Progenitor cell of endocrine pancreas (in vitro differentiated cells): ENCODE measurements at regions not wholly inside any gene's neighbourhood (a gene's known extent, or its start where the extent isn't known, plus 50 kb on each side); places are given as distances from the start of the nearest gene placed in this dataset.

Experiments used
- DNase-seq: peaks from one replicate; pipeline ENCODE4 v3.0.0; 2021; ENCODE audit warnings: low spot score; ENCODE audit not compliant: unreplicated experiment
- H3K27ac Mint-ChIP-seq: 2 replicates; pipeline ENCODE4 v1.8.0; 2021; ENCODE audit warnings: mild to moderate bottlenecking, moderate library complexity, mixed read lengths
- H3K27me3 Mint-ChIP-seq: 2 replicates; pipeline ENCODE4 v1.8.0; 2021; ENCODE audit warnings: mixed read lengths
- H3K36me3 Mint-ChIP-seq: 2 replicates; pipeline ENCODE4 v1.8.0; 2022; ENCODE audit warnings: mixed read lengths; ENCODE audit not compliant: insufficient read depth
- H3K4me1 Mint-ChIP-seq: 2 replicates; pipeline ENCODE4 v1.8.0; 2021; ENCODE audit warnings: low read depth, mixed read lengths
- H3K4me3 Mint-ChIP-seq: 2 replicates; pipeline ENCODE4 v1.8.0; 2021; ENCODE audit warnings: low read depth, mild to moderate bottlenecking, moderate library complexity, mixed read lengths
- H3K9me3 Mint-ChIP-seq: 2 replicates; pipeline ENCODE4 v1.8.0; 2021; ENCODE audit warnings: low read depth, mixed read lengths
- TF ChIP-seq, protein P1 (sequence below): fragments of 200-600 bp; sonication (generic); IDR thresholded peaks from one replicate; pipeline ENCODE4 v1.5.0; 2021; ENCODE audit warnings: antibody characterized with exemption, mild to moderate bottlenecking; ENCODE audit not compliant: unreplicated experiment

- DNase-seq, result no peak
- Mint-ChIP-seq H3K4me1 (no peaks in the 10 kb centered on the region), H3K36me3 (no peaks in the 10 kb centered on the region), H3K27ac (no peak overlapping the region), H3K4me3 (no peak overlapping the region), H3K9me3 (peaks cover 4% of the 10 kb centered on the region), H3K27me3 (no peaks in the 10 kb centered on the region)
- TF ChIP-seq, protein P1, sequence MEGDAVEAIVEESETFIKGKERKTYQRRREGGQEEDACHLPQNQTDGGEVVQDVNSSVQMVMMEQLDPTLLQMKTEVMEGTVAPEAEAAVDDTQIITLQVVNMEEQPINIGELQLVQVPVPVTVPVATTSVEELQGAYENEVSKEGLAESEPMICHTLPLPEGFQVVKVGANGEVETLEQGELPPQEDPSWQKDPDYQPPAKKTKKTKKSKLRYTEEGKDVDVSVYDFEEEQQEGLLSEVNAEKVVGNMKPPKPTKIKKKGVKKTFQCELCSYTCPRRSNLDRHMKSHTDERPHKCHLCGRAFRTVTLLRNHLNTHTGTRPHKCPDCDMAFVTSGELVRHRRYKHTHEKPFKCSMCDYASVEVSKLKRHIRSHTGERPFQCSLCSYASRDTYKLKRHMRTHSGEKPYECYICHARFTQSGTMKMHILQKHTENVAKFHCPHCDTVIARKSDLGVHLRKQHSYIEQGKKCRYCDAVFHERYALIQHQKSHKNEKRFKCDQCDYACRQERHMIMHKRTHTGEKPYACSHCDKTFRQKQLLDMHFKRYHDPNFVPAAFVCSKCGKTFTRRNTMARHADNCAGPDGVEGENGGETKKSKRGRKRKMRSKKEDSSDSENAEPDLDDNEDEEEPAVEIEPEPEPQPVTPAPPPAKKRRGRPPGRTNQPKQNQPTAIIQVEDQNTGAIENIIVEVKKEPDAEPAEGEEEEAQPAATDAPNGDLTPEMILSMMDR, result no peak
These were observed 71.8 kb upstream of the CD180 start for GRCh38 chr5:67268231-67269021.

DNA sequence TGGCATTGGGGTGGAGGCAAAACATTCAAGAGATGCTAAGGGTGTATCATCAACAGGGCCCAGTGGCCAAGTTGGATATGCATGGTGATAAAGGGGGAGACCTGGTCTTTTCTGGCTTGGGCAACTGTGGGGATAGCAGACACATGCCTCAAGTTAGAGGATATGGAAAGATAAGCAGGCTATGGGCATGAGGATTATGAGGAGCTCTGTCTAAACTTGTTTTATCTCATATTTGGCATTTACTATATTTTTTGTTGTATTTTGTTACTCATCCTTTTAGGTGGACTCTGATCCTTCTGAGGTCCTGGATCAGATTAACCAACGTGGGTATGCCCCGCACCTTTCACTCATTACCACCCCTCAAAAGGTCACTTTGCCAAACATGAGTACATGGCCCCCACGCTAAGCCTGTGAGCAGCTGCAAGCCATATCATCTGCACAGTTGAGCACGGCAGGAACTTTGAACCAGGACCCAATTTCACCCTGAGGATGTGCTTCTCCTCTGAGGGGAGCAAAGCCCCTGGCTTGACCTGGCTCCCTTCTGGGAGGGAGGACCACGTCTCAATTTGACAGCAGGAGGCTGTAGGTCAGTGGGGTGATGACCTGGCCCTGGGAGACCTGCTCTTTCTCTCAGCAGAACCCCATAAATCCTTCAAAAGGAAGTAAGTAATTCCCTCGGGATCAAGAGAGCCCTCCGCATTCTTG lies 71.1 kb upstream of the CD180 start:
- Mint-ChIP-seq H3K27ac (no peak overlapping the region), H3K27me3 (no peaks in the 10 kb centered on the region), H3K4me3 (no peak overlapping the region), H3K9me3 (peaks cover 4% of the 10 kb centered on the region), H3K4me1 (no peaks in the 10 kb centered on the region), H3K36me3 (no peaks in the 10 kb centered on the region)
- DNase-seq, result no peak
- TF ChIP-seq, protein P1, result no peak

GRCh38 chr5:67266654-67267350 lies 70.2 kb upstream of the CD180 start:
- DNase-seq, result no peak

GRCh38 chr5:67265951-67266350 lies 69.4 kb upstream of the CD180 start:
- Mint-ChIP-seq H3K9me3 (peaks cover 4% of the 10 kb centered on the region), H3K4me1 (no peaks in the 10 kb centered on the region), H3K27ac (no peak overlapping the region), H3K4me3 (no peak overlapping the region), H3K36me3 (no peaks in the 10 kb centered on the region), H3K27me3 (no peaks in the 10 kb centered on the region)
- TF ChIP-seq, protein P1, result no peak
- no peak for DNase-seq

More at GRCh38 chr5:67266654-67267350, 70.2 kb upstream of the CD180 start:
- Mint-ChIP-seq H3K36me3 (no peaks in the 10 kb centered on the region), H3K4me3 (no peak overlapping the region), H3K4me1 (no peaks in the 10 kb centered on the region), H3K27ac (no peak overlapping the region), H3K27me3 (no peaks in the 10 kb centered on the region), H3K9me3 (peaks cover 4% of the 10 kb centered on the region)
- TF ChIP-seq, protein P1, result no peak
